Peyer's patch (tissue), 4 donors: ENCODE measurements at regions not wholly inside any gene's neighbourhood (a gene's known extent, or its start where the extent isn't known, plus 50 kb on each side); places are given as distances from the start of the nearest gene placed in this dataset.

Experiments used
- DNase-seq, 3 donors: peaks; one replicate each; pipeline ENCODE4 v3.0.0-alpha.2; 2017 to 2019
- H3K27ac ChIP-seq, 4 donors: fragments of 200-600 bp; sonication (generic); one replicate each; pipeline ENCODE4 v1.5.1; 2016 to 2019
- H3K27me3 ChIP-seq, 2 donors: fragments of 200-600 bp; sonication (generic); one replicate each; pipeline ENCODE4 v1.5.1; 2019
- H3K36me3 ChIP-seq, 3 donors: fragments of 200-600 bp; sonication (generic); one replicate each; pipeline ENCODE4 v1.5.1; 2016 to 2019
- H3K4me1 ChIP-seq, 4 donors: fragments of 200-600 bp; sonication (generic); one replicate each; pipeline ENCODE4 v1.5.1; 2016 to 2019
- H3K4me3 ChIP-seq, 4 donors: fragments of 200-600 bp; sonication (generic); 1 replicate in 3 of 4; 2 replicates in 1 of 4; pipeline ENCODE4 v1.5.1; 2016 to 2019; ENCODE audit warnings: mild to moderate bottlenecking in 1 of 4
- H3K9me3 ChIP-seq, 4 donors: fragments of 200-600 bp; sonication (generic); one replicate each; pipeline ENCODE4 v1.5.1; 2016 to 2019; ENCODE audit warnings: mild to moderate bottlenecking in 1 of 4
- CTCF ChIP-seq, 6 experiments: fragments of 450-650 bp in 4 of 6; fragments of 200-600 bp in 2 of 6; sonication (generic) in 1 of 6; IDR thresholded peaks; one replicate each; pipeline ENCODE4 v1.5.1; 2017 to 2019; ENCODE audit warnings: antibody characterized with exemption in 6 of 6, mild to moderate bottlenecking in 3 of 6, moderate library complexity in 1 of 6
- POLR2A ChIP-seq, 2 donors: fragments of 450-650 bp; IDR thresholded peaks; one replicate each; pipeline ENCODE4 v1.5.1; 2017; ENCODE audit warnings: antibody characterized with exemption in 2 of 2, mild to moderate bottlenecking in 2 of 2, moderate library complexity in 2 of 2

- H3K36me3 ChIP-seq: peaks cover 0 to 30% (median 0%) of the 10 kb centered on the region in 3 donors
- no peak for DNase-seq
- peak overlapping the region in 3 of 4 donors; percentile 41 to 46 (median 43) for H3K4me3 ChIP-seq
- H3K27ac ChIP-seq: peak overlapping the region; percentile 78 to 89 (median 88)
- no peaks in the 10 kb centered on the region for H3K9me3 ChIP-seq
- H3K4me1 ChIP-seq: peaks cover 0 to 65% (median 36%) of the 10 kb centered on the region in 4 donors
- H3K27me3 ChIP-seq: no peaks in the 10 kb centered on the region
- TF ChIP-seq CTCF (IDR thresholded peaks at IDR 0.05) (no peak), POLR2A (IDR thresholded peaks at IDR 0.05) (no peak)
Measured at GRCh38 chr12:124456133-124456651, 111.2 kb downstream of the NCOR2 start.

GRCh38 chr12:124455336-124455735, 112.1 kb downstream of the NCOR2 start:
- H3K27me3 ChIP-seq: no peaks in the 10 kb centered on the region
- H3K27ac ChIP-seq: peak overlapping the region in 2 of 4 donors; percentile 59 to 80
- H3K9me3 ChIP-seq: no peaks in the 10 kb centered on the region
- TF ChIP-seq POLR2A (IDR thresholded peaks at IDR 0.05): no peak
- TF ChIP-seq CTCF (IDR thresholded peaks at IDR 0.05): no peak
- no peak overlapping the region for H3K4me3 ChIP-seq
- H3K4me1 ChIP-seq: peaks cover 0 to 71% (median 36%) of the 10 kb centered on the region in 4 donors
- H3K36me3 ChIP-seq: peaks cover 0 to 22% (median 0%) of the 10 kb centered on the region in 3 donors
- no peak for DNase-seq

- H3K4me3 ChIP-seq: no peak overlapping the region
- TF ChIP-seq CTCF (IDR thresholded peaks at IDR 0.05) (no peak), POLR2A (IDR thresholded peaks at IDR 0.05) (no peak)
- peaks cover 0 to 71% (median 36%) of the 10 kb centered on the region in 4 donors for H3K4me1 ChIP-seq
- peaks cover 0 to 20% (median 0%) of the 10 kb centered on the region in 3 donors for H3K36me3 ChIP-seq
- DNase-seq: no peak
- H3K9me3 ChIP-seq: no peaks in the 10 kb centered on the region
- H3K27ac ChIP-seq: peak overlapping the region; percentile 40 to 81 (median 74)
- H3K27me3 ChIP-seq: no peaks in the 10 kb centered on the region
Measured at GRCh38 chr12:124454735-124455134, 112.7 kb downstream of the NCOR2 start.

- H3K4me1 ChIP-seq: peaks cover 0 to 71% (median 36%) of the 10 kb centered on the region in 4 donors
- no peak overlapping the region for H3K4me3 ChIP-seq
- peak overlapping the region; percentile 40 to 81 (median 74) for H3K27ac ChIP-seq
- H3K36me3 ChIP-seq: peaks cover 0 to 20% (median 0%) of the 10 kb centered on the region in 3 donors
- H3K9me3 ChIP-seq: no peaks in the 10 kb centered on the region
- no peak for TF ChIP-seq POLR2A (IDR thresholded peaks at IDR 0.05)
- no peak for TF ChIP-seq CTCF (IDR thresholded peaks at IDR 0.05)
- H3K27me3 ChIP-seq: no peaks in the 10 kb centered on the region
- DNase-seq: no peak
Measured at GRCh38 chr12:124454352-124454725, 113.1 kb downstream of the NCOR2 start.

GRCh38 chr12:124453419-124454351, 113.7 kb downstream of the NCOR2 start:
- Histone ChIP-seq H3K27ac (peak overlapping the region; percentile 40 to 81 (median 74)), H3K4me1 (peaks cover 0 to 71% (median 36%) of the 10 kb centered on the region in 4 donors), H3K9me3 (no peaks in the 10 kb centered on the region), H3K27me3 (no peaks in the 10 kb centered on the region), H3K4me3 (peak overlapping the region in 2 of 4 donors; percentile 14 to 32), H3K36me3 (peaks cover 0 to 19% (median 0%) of the 10 kb centered on the region in 3 donors)
- TF ChIP-seq POLR2A (IDR thresholded peaks at IDR 0.05) (no peak), CTCF (IDR thresholded peaks at IDR 0.05) (peak in 1 of 6 experiments; percentile 10)
- peak; percentile 62 to 91 (median 83) for DNase-seq
